HepG2 (cell line): ENCODE measurements at regions not wholly inside any gene's neighbourhood (a gene's known extent, or its start where the extent isn't known, plus 50 kb on each side); places are given as distances from the start of the nearest gene placed in this dataset.

Experiments used
- CBX2 ChIP-seq, 2 experiments: fragments of 200-600 bp in 1 of 2; sonication (generic); formaldehyde crosslinking in 1 of 2; IDR thresholded peaks; 2 replicates each; pipeline versions ENCODE4 v1.7.0 to v1.8.1; 2018 to 2022; ENCODE audit warnings: low read depth in 2 of 2, low read length in 1 of 2, mild to moderate bottlenecking in 1 of 2, missing genetic modification reagents in 1 of 2
- ELF1 ChIP-seq: sonication (generic); formaldehyde crosslinking; IDR thresholded peaks from 2 replicates; pipeline ENCODE4 v1.4.0; 2020; ENCODE audit warnings: missing genetic modification reagents
- FOXA3 ChIP-seq: IDR thresholded peaks from 2 replicates; pipeline ENCODE4 v1.6.1; 2016; ENCODE audit warnings: missing genetic modification reagents, missing compliant biosample characterization
- HNRNPUL1 ChIP-seq: fragments of 200-400 bp; formaldehyde crosslinking; IDR thresholded peaks from 2 replicates; pipeline ENCODE4 v1.6.1; 2017; ENCODE audit warnings: low read depth, mild to moderate bottlenecking, low read length, moderate library complexity
- MIXL1 ChIP-seq: IDR thresholded peaks from 2 replicates; pipeline ENCODE4 v1.6.1; 2016
- NAIF1 ChIP-seq: sonication (generic); formaldehyde crosslinking; IDR thresholded peaks from 2 replicates; pipeline ENCODE4 v1.5.0; 2020; ENCODE audit warnings: mild to moderate bottlenecking, missing genetic modification reagents, borderline replicate concordance
- NFE2L1 ChIP-seq: sonication (generic); formaldehyde crosslinking; IDR thresholded peaks from 2 replicates; pipeline ENCODE4 v1.4.0; 2020; ENCODE audit warnings: missing genetic modification reagents, mild to moderate bottlenecking, borderline replicate concordance
- NFYC ChIP-seq: IDR thresholded peaks from 2 replicates; pipeline ENCODE4 v1.6.1; 2016; ENCODE audit warnings: missing genetic modification reagents, missing compliant biosample characterization
- RARA ChIP-seq: IDR thresholded peaks from 2 replicates; pipeline ENCODE4 v1.6.1; 2016; ENCODE audit warnings: missing genetic modification reagents, missing compliant biosample characterization
- SAP130 ChIP-seq: IDR thresholded peaks from 2 replicates; pipeline ENCODE4 v1.6.1; 2016; ENCODE audit warnings: low read depth
- SOX5 ChIP-seq: IDR thresholded peaks from 2 replicates; pipeline ENCODE4 v1.6.1; 2016; ENCODE audit warnings: borderline replicate concordance
- TARDBP ChIP-seq: sonication (generic); formaldehyde crosslinking; IDR thresholded peaks from 2 replicates; pipeline ENCODE4 v1.8.0; 2022; ENCODE audit warnings: mild to moderate bottlenecking, missing genetic modification reagents
- YEATS4 ChIP-seq: sonication (generic); formaldehyde crosslinking; IDR thresholded peaks from 2 replicates; pipeline ENCODE4 v1.4.0; 2020; ENCODE audit warnings: missing genetic modification reagents, borderline replicate concordance
- ZBTB39 ChIP-seq: sonication (generic); formaldehyde crosslinking; IDR thresholded peaks from 2 replicates; pipeline ENCODE4 v1.5.0; 2020; ENCODE audit warnings: missing genetic modification reagents
- ZNF24 ChIP-seq: fragments of 450-650 bp; IDR thresholded peaks from 2 replicates; pipeline ENCODE4 v1.6.1; 2017; ENCODE audit warnings: antibody characterized with exemption, mild to moderate bottlenecking
- ZNF572 ChIP-seq: sonication (generic); formaldehyde crosslinking; IDR thresholded peaks from 2 replicates; pipeline ENCODE4 v1.5.1; 2020; ENCODE audit warnings: mild to moderate bottlenecking, missing genetic modification reagents
- ZNF605 ChIP-seq: sonication (generic); formaldehyde crosslinking; IDR thresholded peaks from 2 replicates; pipeline ENCODE4 v1.8.0; 2022; ENCODE audit warnings: mild to moderate bottlenecking, missing genetic modification reagents
- ZNF660 ChIP-seq: sonication (generic); formaldehyde crosslinking; IDR thresholded peaks from 2 replicates; pipeline ENCODE4 v1.5.1; 2020; ENCODE audit warnings: mild to moderate bottlenecking, low read depth, missing genetic modification reagents, borderline replicate concordance
- TF ChIP-seq, protein P1 (sequence below), 2 experiments: sonication (generic) in 1 of 2; formaldehyde crosslinking in 1 of 2; IDR thresholded peaks; 2 replicates each; pipeline versions ENCODE4 v1.4.0 to v1.6.1; 2018 to 2020; ENCODE audit warnings: missing genetic modification reagents in 2 of 2, borderline replicate concordance in 1 of 2, low read depth in 1 of 2, mild to moderate bottlenecking in 1 of 2, missing biosample characterization in 1 of 2
- TF ChIP-seq, protein P2 (sequence below): sonication (generic); formaldehyde crosslinking; IDR thresholded peaks from 2 replicates; pipeline ENCODE4 v1.5.1; 2020; ENCODE audit warnings: mild to moderate bottlenecking, missing genetic modification reagents, borderline replicate concordance
- TF ChIP-seq, protein P3 (sequence below): sonication (generic); formaldehyde crosslinking; IDR thresholded peaks from 2 replicates; pipeline ENCODE4 v1.4.0; 2020; ENCODE audit warnings: low read depth, mild to moderate bottlenecking, missing genetic modification reagents

DNA sequence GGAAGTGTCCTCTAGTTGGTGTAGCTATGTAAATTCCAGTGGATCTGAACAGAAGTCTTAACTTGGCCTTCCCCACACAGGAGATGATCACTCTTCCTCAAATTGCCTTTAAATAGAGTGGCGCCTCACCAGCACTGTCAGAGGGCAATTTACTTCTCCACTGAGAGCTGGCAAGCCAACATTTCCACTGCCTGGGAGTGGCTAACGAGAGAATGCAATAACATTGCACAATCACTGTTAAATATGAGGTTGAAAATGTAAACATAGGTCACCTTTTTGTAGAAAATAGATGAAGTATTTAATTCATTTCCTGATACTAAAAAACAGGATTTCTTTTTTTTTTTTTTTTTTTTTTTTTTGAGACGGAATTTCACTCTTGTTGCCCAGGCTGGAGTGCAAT, 55.4 kb upstream of the UBL3 start (continued):
- TF ChIP-seq, protein P1, sequence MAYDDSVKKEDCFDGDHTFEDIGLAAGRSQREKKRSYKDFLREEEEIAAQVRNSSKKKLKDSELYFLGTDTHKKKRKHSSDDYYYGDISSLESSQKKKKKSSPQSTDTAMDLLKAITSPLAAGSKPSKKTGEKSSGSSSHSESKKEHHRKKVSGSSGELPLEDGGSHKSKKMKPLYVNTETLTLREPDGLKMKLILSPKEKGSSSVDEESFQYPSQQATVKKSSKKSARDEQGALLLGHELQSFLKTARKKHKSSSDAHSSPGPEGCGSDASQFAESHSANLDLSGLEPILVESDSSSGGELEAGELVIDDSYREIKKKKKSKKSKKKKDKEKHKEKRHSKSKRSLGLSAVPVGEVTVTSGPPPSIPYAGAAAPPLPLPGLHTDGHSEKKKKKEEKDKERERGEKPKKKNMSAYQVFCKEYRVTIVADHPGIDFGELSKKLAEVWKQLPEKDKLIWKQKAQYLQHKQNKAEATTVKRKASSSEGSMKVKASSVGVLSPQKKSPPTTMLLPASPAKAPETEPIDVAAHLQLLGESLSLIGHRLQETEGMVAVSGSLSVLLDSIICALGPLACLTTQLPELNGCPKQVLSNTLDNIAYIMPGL (CRISPR knock-in tag; IDR thresholded peaks at IDR 0.05; ENCODE audit: borderline replicate concordance in 1 of 2, low read depth in 1 of 2), result no peak
- TF ChIP-seq ZNF605 (CRISPR knock-in tag) (no peak), ZNF572 (CRISPR knock-in tag) (no peak), FOXA3 (CRISPR knock-in tag) (peak; percentile 62; the same call in 1 of the 2 replicates), CBX2 (IDR thresholded peaks at IDR 0.05; ENCODE audit: low read depth, low read length) (no peak), CBX2 (CRISPR knock-in tag; IDR thresholded peaks at IDR 0.05; ENCODE audit: low read depth) (no peak), NAIF1 (no peak), NFYC (no peak), SAP130 (0 out of 2 replicates have a peak, but pooled peaks have one; percentile 17), ZNF660 (CRISPR knock-in tag) (no peak), ZBTB39 (CRISPR knock-in tag) (no peak), RARA (CRISPR knock-in tag) (no peak), HNRNPUL1 (no peak), SOX5 (CRISPR knock-in tag) (peak; percentile 21; the same call in 1 of the 2 replicates), MIXL1 (CRISPR knock-in tag) (no peak), ELF1 (CRISPR knock-in tag) (no peak), YEATS4 (CRISPR knock-in tag) (no peak), TARDBP (CRISPR knock-in tag) (no peak), ZNF24 (no peak), NFE2L1 (CRISPR knock-in tag) (no peak)
- TF ChIP-seq, protein P2, sequence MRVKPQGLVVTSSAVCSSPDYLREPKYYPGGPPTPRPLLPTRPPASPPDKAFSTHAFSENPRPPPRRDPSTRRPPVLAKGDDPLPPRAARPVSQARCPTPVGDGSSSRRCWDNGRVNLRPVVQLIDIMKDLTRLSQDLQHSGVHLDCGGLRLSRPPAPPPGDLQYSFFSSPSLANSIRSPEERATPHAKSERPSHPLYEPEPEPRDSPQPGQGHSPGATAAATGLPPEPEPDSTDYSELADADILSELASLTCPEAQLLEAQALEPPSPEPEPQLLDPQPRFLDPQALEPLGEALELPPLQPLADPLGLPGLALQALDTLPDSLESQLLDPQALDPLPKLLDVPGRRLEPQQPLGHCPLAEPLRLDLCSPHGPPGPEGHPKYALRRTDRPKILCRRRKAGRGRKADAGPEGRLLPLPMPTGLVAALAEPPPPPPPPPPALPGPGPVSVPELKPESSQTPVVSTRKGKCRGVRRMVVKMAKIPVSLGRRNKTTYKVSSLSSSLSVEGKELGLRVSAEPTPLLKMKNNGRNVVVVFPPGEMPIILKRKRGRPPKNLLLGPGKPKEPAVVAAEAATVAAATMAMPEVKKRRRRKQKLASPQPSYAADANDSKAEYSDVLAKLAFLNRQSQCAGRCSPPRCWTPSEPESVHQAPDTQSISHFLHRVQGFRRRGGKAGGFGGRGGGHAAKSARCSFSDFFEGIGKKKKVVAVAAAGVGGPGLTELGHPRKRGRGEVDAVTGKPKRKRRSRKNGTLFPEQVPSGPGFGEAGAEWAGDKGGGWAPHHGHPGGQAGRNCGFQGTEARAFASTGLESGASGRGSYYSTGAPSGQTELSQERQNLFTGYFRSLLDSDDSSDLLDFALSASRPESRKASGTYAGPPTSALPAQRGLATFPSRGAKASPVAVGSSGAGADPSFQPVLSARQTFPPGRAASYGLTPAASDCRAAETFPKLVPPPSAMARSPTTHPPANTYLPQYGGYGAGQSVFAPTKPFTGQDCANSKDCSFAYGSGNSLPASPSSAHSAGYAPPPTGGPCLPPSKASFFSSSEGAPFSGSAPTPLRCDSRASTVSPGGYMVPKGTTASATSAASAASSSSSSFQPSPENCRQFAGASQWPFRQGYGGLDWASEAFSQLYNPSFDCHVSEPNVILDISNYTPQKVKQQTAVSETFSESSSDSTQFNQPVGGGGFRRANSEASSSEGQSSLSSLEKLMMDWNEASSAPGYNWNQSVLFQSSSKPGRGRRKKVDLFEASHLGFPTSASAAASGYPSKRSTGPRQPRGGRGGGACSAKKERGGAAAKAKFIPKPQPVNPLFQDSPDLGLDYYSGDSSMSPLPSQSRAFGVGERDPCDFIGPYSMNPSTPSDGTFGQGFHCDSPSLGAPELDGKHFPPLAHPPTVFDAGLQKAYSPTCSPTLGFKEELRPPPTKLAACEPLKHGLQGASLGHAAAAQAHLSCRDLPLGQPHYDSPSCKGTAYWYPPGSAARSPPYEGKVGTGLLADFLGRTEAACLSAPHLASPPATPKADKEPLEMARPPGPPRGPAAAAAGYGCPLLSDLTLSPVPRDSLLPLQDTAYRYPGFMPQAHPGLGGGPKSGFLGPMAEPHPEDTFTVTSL, result peak; percentile 18; the same call in 1 of the 2 replicates
- TF ChIP-seq, protein P3, sequence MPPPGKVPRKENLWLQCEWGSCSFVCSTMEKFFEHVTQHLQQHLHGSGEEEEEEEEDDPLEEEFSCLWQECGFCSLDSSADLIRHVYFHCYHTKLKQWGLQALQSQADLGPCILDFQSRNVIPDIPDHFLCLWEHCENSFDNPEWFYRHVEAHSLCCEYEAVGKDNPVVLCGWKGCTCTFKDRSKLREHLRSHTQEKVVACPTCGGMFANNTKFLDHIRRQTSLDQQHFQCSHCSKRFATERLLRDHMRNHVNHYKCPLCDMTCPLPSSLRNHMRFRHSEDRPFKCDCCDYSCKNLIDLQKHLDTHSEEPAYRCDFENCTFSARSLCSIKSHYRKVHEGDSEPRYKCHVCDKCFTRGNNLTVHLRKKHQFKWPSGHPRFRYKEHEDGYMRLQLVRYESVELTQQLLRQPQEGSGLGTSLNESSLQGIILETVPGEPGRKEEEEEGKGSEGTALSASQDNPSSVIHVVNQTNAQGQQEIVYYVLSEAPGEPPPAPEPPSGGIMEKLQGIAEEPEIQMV, result no peak
